ENCODE measurements at regions not wholly inside any gene's neighbourhood (a gene's known extent, or its start where the extent isn't known, plus 50 kb on each side); places are given as distances from the start of the nearest gene placed in this dataset.

- Histone ChIP-seq H3K4me1 (ENCODE audit: insufficient read depth, low read length, poor library complexity, severe bottlenecking) (peaks cover 13% of the 10 kb centered on the region), H3K36me3 (ENCODE audit: insufficient read depth, low read length, poor library complexity, severe bottlenecking) (no peaks in the 10 kb centered on the region), H3K4me3 (ENCODE audit: low read depth, low read length, poor library complexity, severe bottlenecking) (no peak overlapping the region), H3K9me3 (ENCODE audit: low read depth, low read length, poor library complexity, severe bottlenecking) (peaks cover 4% of the 10 kb centered on the region), H3K27me3 (replicated peaks; ENCODE audit: insufficient read depth, low read depth, low read length, poor library complexity) (no peaks in the 10 kb centered on the region), H3K27ac (ENCODE audit: low read depth, low read length, poor library complexity, severe bottlenecking) (peak overlapping the region; percentile 65)
- POLR2A ChIA-PET (ENCODE audit: low non-redundant PET) = no interaction called here
- TF ChIP-seq CTCF (conservative IDR thresholded peaks at IDR 0.05; ENCODE audit: low read depth, low read length) (no peak), EZH2 (IDR thresholded peaks at IDR 0.05; ENCODE audit: borderline replicate concordance, low read depth, low read length, poor library complexity, severe bottlenecking) (no peak)
- DNase-seq (ENCODE audit: low spot score) = peak; percentile 92
- CTCF ChIA-PET = interaction anchor here (0.5 to 0.6 kb wide), 2 partner anchors 62 to 1004 kb away, joined by 3 to 5 read pairs; no protein-coding TSS in a partner anchor
- no TSS peak for BruUV-seq (replicated peaks)
- intact Hi-C loops (cut with micrococcal nuclease; ENCODE audit: unreplicated experiment) = no loop called here
These were observed 78.3 kb upstream of the DUSP21 start for GRCh38 chrX:44765556-44765955.

- no peaks in the 10 kb centered on the region for H3K27me3 ChIP-seq (replicated peaks; ENCODE audit: insufficient read depth, low read depth, low read length, poor library complexity)
- ChIA-PET CTCF (no interaction called here), POLR2A (ENCODE audit: low non-redundant PET) (no interaction called here)
- no peaks in the 10 kb centered on the region for H3K36me3 ChIP-seq (ENCODE audit: insufficient read depth, low read length, poor library complexity, severe bottlenecking)
- peaks cover 5% of the 10 kb centered on the region for H3K4me1 ChIP-seq (ENCODE audit: insufficient read depth, low read length, poor library complexity, severe bottlenecking)
- no peak overlapping the region for H3K27ac ChIP-seq (ENCODE audit: low read depth, low read length, poor library complexity, severe bottlenecking)
- BruUV-seq (replicated peaks) = no TSS peak
- H3K9me3 ChIP-seq (ENCODE audit: low read depth, low read length, poor library complexity, severe bottlenecking) = no peaks in the 10 kb centered on the region
- no peak for TF ChIP-seq CTCF (conservative IDR thresholded peaks at IDR 0.05; ENCODE audit: low read depth, low read length)
- no peak for TF ChIP-seq EZH2 (IDR thresholded peaks at IDR 0.05; ENCODE audit: borderline replicate concordance, low read depth, low read length, poor library complexity, severe bottlenecking)
- intact Hi-C loops (cut with micrococcal nuclease; ENCODE audit: unreplicated experiment) = no loop called here
- no peak overlapping the region for H3K4me3 ChIP-seq (ENCODE audit: low read depth, low read length, poor library complexity, severe bottlenecking)
- DNase-seq (ENCODE audit: low spot score) = peak; percentile 68
These were observed 95.9 kb upstream of the DUSP21 start for GRCh38 chrX:44747969-44748368.

- TF ChIP-seq CTCF (conservative IDR thresholded peaks at IDR 0.05; ENCODE audit: low read depth, low read length) (no peak), EZH2 (IDR thresholded peaks at IDR 0.05; ENCODE audit: borderline replicate concordance, low read depth, low read length, poor library complexity, severe bottlenecking) (no peak)
- H3K4me1 ChIP-seq (ENCODE audit: insufficient read depth, low read length, poor library complexity, severe bottlenecking) = peaks cover 5% of the 10 kb centered on the region
These were observed 96.5 kb upstream of the DUSP21 start for GRCh38 chrX:44747317-44747716.

More at GRCh38 chrX:44747317-44747716, 96.5 kb upstream of the DUSP21 start:
- no peaks in the 10 kb centered on the region for H3K9me3 ChIP-seq (ENCODE audit: low read depth, low read length, poor library complexity, severe bottlenecking)
- no TSS peak for BruUV-seq (replicated peaks)
- H3K27me3 ChIP-seq (replicated peaks; ENCODE audit: insufficient read depth, low read depth, low read length, poor library complexity) = no peaks in the 10 kb centered on the region
- H3K4me3 ChIP-seq (ENCODE audit: low read depth, low read length, poor library complexity, severe bottlenecking) = no peak overlapping the region
- ChIA-PET CTCF (no interaction called here), POLR2A (ENCODE audit: low non-redundant PET) (no interaction called here)
- no peak for DNase-seq (ENCODE audit: low spot score)
- intact Hi-C loops (cut with micrococcal nuclease; ENCODE audit: unreplicated experiment) = no loop called here
- H3K27ac ChIP-seq (ENCODE audit: low read depth, low read length, poor library complexity, severe bottlenecking) = no peak overlapping the region
- no peaks in the 10 kb centered on the region for H3K36me3 ChIP-seq (ENCODE audit: insufficient read depth, low read length, poor library complexity, severe bottlenecking)
